Lower leg skin (tissue), 4 donors: ENCODE measurements at regions not wholly inside any gene's neighbourhood (a gene's known extent, or its start where the extent isn't known, plus 50 kb on each side); places are given as distances from the start of the nearest gene placed in this dataset.

ENCODE experiments used
- DNase-seq, 2 donors: peaks; one replicate each; pipeline ENCODE4 v3.0.0-alpha.2; 2019; ENCODE audit warnings: low spot score in 2 of 2
- H3K4me3 ChIP-seq: fragments of 200-600 bp; sonication (generic); 2 replicates; pipeline ENCODE4 v1.5.1; 2017; ENCODE audit warnings: mild to moderate bottlenecking, low read depth; ENCODE audit not compliant: poor library complexity, severe bottlenecking
- CTCF ChIP-seq, 3 donors: fragments of 450-650 bp; IDR thresholded peaks; one replicate each; pipeline ENCODE4 v1.5.1; 2016; ENCODE audit warnings: antibody characterized with exemption in 3 of 3, mild to moderate bottlenecking in 3 of 3, moderate library complexity in 2 of 3
- POLR2A ChIP-seq, 2 donors: fragments of 450-650 bp; IDR thresholded peaks; one replicate each; pipeline ENCODE4 v1.6.1; 2016 to 2017; ENCODE audit warnings: antibody characterized with exemption in 2 of 2, mild to moderate bottlenecking in 1 of 2, moderate library complexity in 1 of 2
- WGBS, 2 donors: methylation state at CpG; one replicate each; pipeline ENCODE4 v1.1.5; 2018; 5-methylcytosine and 5-hydroxymethylcytosine counted together
- intact Hi-C: fragments of 100-400 bp; cut with DNase I; formaldehyde crosslinking; loops from one replicate; pipeline ENCODE4 v1.15.0; 2023; ENCODE audit warnings: low total_unique reads

GRCh38 chr1:69076631-69077030, 491.1 kb upstream of the LRRC7 start:
- DNase-seq = no peak
- TF ChIP-seq CTCF (IDR thresholded peaks at IDR 0.05) (no peak), POLR2A (IDR thresholded peaks at IDR 0.05) (no peak)
- intact Hi-C loops = no loop called here
- H3K4me3 ChIP-seq = no peak overlapping the region
- WGBS, 2 donors = 70 to 75% methylated on average over 3 of the region's 3 CpGs

DNA sequence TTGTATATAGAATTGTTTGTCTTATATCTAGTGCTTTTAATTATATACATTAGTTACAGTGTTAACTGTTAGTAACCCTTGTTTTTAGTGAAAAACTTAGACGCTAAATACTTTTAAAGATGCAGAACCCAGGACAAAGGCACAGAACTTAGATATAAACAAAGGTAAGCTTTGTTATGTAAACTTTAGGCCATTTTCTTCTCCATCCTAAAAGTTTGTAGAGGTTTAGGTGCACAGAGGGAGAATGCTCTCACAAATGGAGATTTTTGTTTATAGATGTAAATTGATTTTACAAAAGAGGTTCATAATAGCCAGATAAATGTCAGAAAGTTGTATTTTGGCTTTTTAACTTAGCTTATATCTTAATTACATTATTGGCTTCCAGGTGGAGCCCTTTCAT, 490.5 kb upstream of the LRRC7 start:
- TF ChIP-seq CTCF (IDR thresholded peaks at IDR 0.05) (no peak), POLR2A (IDR thresholded peaks at IDR 0.05) (no peak)
- intact Hi-C loops = no loop called here
- WGBS, 2 donors = 85 to 93% methylated on average over 1 of the region's 1 CpG
- H3K4me3 ChIP-seq = no peak overlapping the region
- DNase-seq = no peak

DNA sequence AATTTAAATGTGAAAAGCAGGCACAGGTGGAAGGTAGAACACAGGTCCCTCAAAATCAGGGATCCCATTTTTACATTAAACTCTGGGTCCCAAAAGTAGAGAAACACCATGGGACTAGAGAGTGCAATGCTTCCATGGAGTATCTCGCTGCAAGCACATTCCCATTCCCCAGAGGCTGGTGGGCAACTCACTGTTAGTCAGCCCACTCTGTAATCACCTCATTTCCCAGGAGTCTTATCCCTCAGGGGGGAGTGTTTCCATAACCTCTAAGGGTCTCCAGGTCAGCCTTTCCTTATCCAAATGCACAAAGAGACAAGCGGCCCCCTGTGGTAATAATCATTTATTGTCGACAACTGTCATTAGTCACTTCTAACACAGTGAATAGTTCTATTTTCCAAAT, 490.1 kb upstream of the LRRC7 start:
- WGBS, 2 donors = 90 to 97% methylated on average over 3 of the region's 3 CpGs
- intact Hi-C loops = no loop called here
- TF ChIP-seq POLR2A (IDR thresholded peaks at IDR 0.05) (no peak), CTCF (IDR thresholded peaks at IDR 0.05) (no peak)
- no peak for DNase-seq
- no peak overlapping the region for H3K4me3 ChIP-seq

GRCh38 chr1:69081668-69082067, 486.1 kb upstream of the LRRC7 start:
- WGBS, 2 donors = 59 to 76% methylated on average over 3 of the region's 3 CpGs
- no peak for DNase-seq

GRCh38 chr1:69082312-69082711, 485.4 kb upstream of the LRRC7 start:
- DNase-seq = no peak
- TF ChIP-seq POLR2A (IDR thresholded peaks at IDR 0.05) (no peak), CTCF (IDR thresholded peaks at IDR 0.05) (no peak)
- intact Hi-C loops = no loop called here
- no peak overlapping the region for H3K4me3 ChIP-seq
- 59 to 64% methylated on average over 4 of the region's 4 CpGs for WGBS, 2 donors

More at GRCh38 chr1:69081668-69082067, 486.1 kb upstream of the LRRC7 start:
- intact Hi-C loops = no loop called here
- TF ChIP-seq CTCF (IDR thresholded peaks at IDR 0.05) (no peak), POLR2A (IDR thresholded peaks at IDR 0.05) (no peak)
- no peak overlapping the region for H3K4me3 ChIP-seq

- intact Hi-C loops = no loop called here
- TF ChIP-seq POLR2A (IDR thresholded peaks at IDR 0.05) (no peak), CTCF (IDR thresholded peaks at IDR 0.05) (no peak)
- no peak for DNase-seq
- no peak overlapping the region for H3K4me3 ChIP-seq
Measured at GRCh38 chr1:69086148-69086547, 481.6 kb upstream of the LRRC7 start.
